Transverse colon (tissue), 4 donors: ENCODE measurements at regions not wholly inside any gene's neighbourhood (a gene's known extent, or its start where the extent isn't known, plus 50 kb on each side); places are given as distances from the start of the nearest gene placed in this dataset.
A peak's percentile ranks its signal among the peaks of the same experiment; 100 is the strongest.

Source experiments
- DNase-seq: peaks from one replicate; pipeline ENCODE4 v3.0.0-alpha.2; 2019
- H3K27ac ChIP-seq, 4 donors: fragments of 200-600 bp; sonication (generic); 2 replicates each; pipeline ENCODE4 v1.5.1; 2016 to 2018; ENCODE audit warnings: inconsistent platforms in 4 of 4
- H3K27me3 ChIP-seq: fragments of 200-600 bp; sonication (generic); 2 replicates; pipeline ENCODE4 v1.5.1; 2017; ENCODE audit warnings: inconsistent platforms
- H3K36me3 ChIP-seq, 4 donors: fragments of 200-600 bp; sonication (generic); 2 replicates each; pipeline ENCODE4 v1.5.1; 2017 to 2019; ENCODE audit warnings: inconsistent platforms in 4 of 4
- H3K4me1 ChIP-seq, 4 donors: fragments of 200-600 bp; sonication (generic); 2 replicates each; pipeline ENCODE4 v1.5.1; 2017 to 2020; ENCODE audit warnings: inconsistent platforms in 4 of 4
- H3K4me3 ChIP-seq, 4 donors: fragments of 200-600 bp; sonication (generic); 1 replicate in 1 of 4; 2 replicates in 3 of 4; pipeline versions ENCODE4 v1.5.1 to v1.6.1; 2017 to 2019; ENCODE audit warnings: inconsistent platforms in 4 of 4
- H3K9me3 ChIP-seq, 2 donors: fragments of 200-600 bp; sonication (generic); 2 replicates each; pipeline ENCODE4 v1.5.1; 2017 to 2019; ENCODE audit warnings: inconsistent platforms in 2 of 2
- CTCF ChIP-seq, 5 experiments: fragments of 200-600 bp in 3 of 5; fragments of 450-650 bp in 2 of 5; sonication (generic) in 3 of 5; IDR thresholded peaks; 1 replicate in 2 of 5; 2 replicates in 3 of 5; pipeline ENCODE4 v1.5.1; 2016 to 2017; ENCODE audit warnings: antibody characterized with exemption in 5 of 5, inconsistent platforms in 3 of 5, mild to moderate bottlenecking in 2 of 5, moderate library complexity in 1 of 5
- EP300 ChIP-seq: sonication (generic); formaldehyde crosslinking; IDR thresholded peaks from one replicate; pipeline ENCODE4 v1.6.1; 2017; ENCODE audit warnings: antibody characterized with exemption, low read depth
- POLR2A ChIP-seq: fragments of 450-650 bp; IDR thresholded peaks from one replicate; pipeline ENCODE4 v1.6.1; 2016; ENCODE audit warnings: antibody characterized with exemption, mild to moderate bottlenecking, moderate library complexity
- POLR2AphosphoS5 ChIP-seq, 3 donors: sonication (generic); formaldehyde crosslinking; IDR thresholded peaks; one replicate each; pipeline ENCODE4 v1.6.1; 2016; ENCODE audit warnings: antibody characterized with exemption in 3 of 3
- WGBS, 2 donors: methylation state at CpG; one replicate each; pipeline ENCODE4 v1.1.5; 2018; ENCODE audit warnings: low coverage in 1 of 2; 5-methylcytosine and 5-hydroxymethylcytosine counted together
- in situ Hi-C, 4 donors: fragments of 200-750 bp; cut with MboI; loops; one replicate each; pipeline versions ENCODE4 v1.15.0 to v1.15.1; 2017; ENCODE audit warnings: low sequenced_read_pairs in 3 of 4, low pct_ligation_motif_present in 1 of 4, low pct_unique_long_range_greater_than_20kb in 1 of 4
- intact Hi-C: fragments of 100-400 bp; cut with DNase I; formaldehyde crosslinking; loops from one replicate; pipeline ENCODE4 v1.15.1; 2023; ENCODE audit warnings: low total_unique reads

DNA sequence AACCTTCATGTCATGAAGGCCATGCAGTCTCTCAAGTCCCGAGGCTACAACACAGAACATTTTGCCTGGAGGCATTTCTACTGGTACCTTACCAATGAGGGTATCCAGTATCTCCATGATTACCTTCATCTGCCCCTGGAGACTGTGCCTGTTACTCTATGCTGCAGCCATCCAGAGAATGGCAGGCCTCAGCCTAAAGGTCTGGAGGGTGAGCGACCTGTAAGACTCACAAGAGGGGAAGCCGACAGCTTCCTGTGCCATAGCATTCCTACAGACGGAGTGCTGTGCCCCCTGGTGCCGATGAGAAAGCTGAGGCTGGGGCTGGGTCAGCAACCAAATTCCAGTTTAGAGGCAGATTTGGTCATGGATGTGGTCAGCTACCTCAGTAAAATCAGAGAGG is 51.3 kb upstream of the CADPS start:
- Histone ChIP-seq H3K27ac (no peak overlapping the region), H3K4me1 (peaks cover 0 to 16% (median 9%) of the 10 kb centered on the region in 4 donors), H3K27me3 (no peaks in the 10 kb centered on the region), H3K4me3 (no peak overlapping the region), H3K9me3 (no peaks in the 10 kb centered on the region), H3K36me3 (no peaks in the 10 kb centered on the region)
- no peak for TF ChIP-seq POLR2AphosphoS5 (IDR thresholded peaks at IDR 0.05)
- no peak for TF ChIP-seq EP300
- no peak for TF ChIP-seq CTCF (IDR thresholded peaks at IDR 0.05)
- TF ChIP-seq POLR2A, result no peak
- in situ Hi-C loops (no loop called here), intact Hi-C loops (no loop called here)
- DNase-seq, result no peak
- 60% methylated on average over 5 of the region's 5 CpGs; no CpG with 5 or more reads in 1 of the 2 donors for WGBS, 2 donors

DNA sequence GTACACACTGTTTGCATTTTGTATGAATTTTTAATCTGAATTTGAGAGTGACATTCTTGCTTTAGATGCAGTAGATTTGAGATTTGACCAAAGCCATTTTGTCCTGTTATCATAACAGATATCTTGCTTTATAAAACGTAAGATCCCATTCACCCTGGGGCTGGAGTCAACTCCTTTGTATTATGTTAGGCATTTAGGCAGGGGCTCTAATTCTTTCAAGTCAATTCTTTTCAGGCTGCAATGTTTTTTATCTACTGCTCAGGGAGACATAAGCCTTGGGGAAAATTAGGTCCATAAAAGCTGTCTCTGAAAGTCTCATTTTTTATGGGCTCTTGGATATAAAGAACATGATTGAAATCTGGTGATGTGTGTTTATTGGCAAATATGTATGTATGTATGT is 53.0 kb upstream of the CADPS start:
- H3K36me3 ChIP-seq, result no peaks in the 10 kb centered on the region
- H3K4me3 ChIP-seq, result no peak overlapping the region
- no peaks in the 10 kb centered on the region for H3K27me3 ChIP-seq
- no peak for TF ChIP-seq EP300
- in situ Hi-C loops (no loop called here), intact Hi-C loops (no loop called here)
- WGBS, 2 donors, result 64 to 71% methylated on average over 1 of the region's 1 CpG
- peaks cover 0 to 11% (median 4%) of the 10 kb centered on the region in 4 donors for H3K4me1 ChIP-seq
- H3K9me3 ChIP-seq, result no peaks in the 10 kb centered on the region
- DNase-seq, result no peak
- no peak overlapping the region for H3K27ac ChIP-seq

- Histone ChIP-seq H3K27me3 (no peaks in the 10 kb centered on the region), H3K27ac (no peak overlapping the region), H3K4me1 (peaks cover 0 to 8% (median 0%) of the 10 kb centered on the region in 4 donors), H3K9me3 (no peaks in the 10 kb centered on the region), H3K4me3 (no peak overlapping the region), H3K36me3 (no peaks in the 10 kb centered on the region)
- intact Hi-C loops (no loop called here), in situ Hi-C loops (no loop called here)
- TF ChIP-seq EP300, result no peak
- no peak for TF ChIP-seq POLR2A
- TF ChIP-seq CTCF (IDR thresholded peaks at IDR 0.05), result no peak
- no peak for TF ChIP-seq POLR2AphosphoS5 (IDR thresholded peaks at IDR 0.05)
- DNase-seq, result no peak
Observed at GRCh38 chr3:62929771-62930170, 54.6 kb upstream of the CADPS start.

DNA sequence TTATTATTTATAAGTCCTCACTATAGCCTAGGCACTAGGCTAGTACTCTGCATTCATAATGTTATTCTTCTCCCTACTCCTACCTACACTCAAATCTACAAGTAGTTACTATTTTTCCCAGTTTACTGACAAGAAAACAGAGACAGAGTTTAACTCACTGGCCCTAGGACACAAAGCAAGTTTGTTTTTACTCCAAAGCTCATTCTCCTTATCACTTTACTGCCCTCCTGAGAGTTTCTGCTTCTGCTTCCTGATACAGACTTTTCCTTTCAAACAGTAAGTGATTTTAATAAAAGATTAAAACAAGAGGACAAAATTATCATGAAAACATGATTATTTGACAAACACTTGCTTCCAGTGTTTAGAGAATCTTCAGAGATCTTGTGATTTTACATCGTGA is 60.6 kb upstream of the CADPS start:
- intact Hi-C loops, result no loop called here
- no peak for TF ChIP-seq POLR2A
- no peak for TF ChIP-seq POLR2AphosphoS5 (IDR thresholded peaks at IDR 0.05)
- TF ChIP-seq CTCF (IDR thresholded peaks at IDR 0.05), result no peak
- TF ChIP-seq EP300, result no peak
- peaks cover 0 to 53% (median 37%) of the 10 kb centered on the region in 4 donors for H3K4me1 ChIP-seq
- WGBS, 2 donors, result 14 to 46% methylated on average over 1 of the region's 1 CpG
- H3K36me3 ChIP-seq, result no peaks in the 10 kb centered on the region
- H3K27ac ChIP-seq, result peak overlapping the region; percentile 39 to 68 (median 54)
- no peak for DNase-seq
- in situ Hi-C loops, result no loop called here
- no peaks in the 10 kb centered on the region for H3K27me3 ChIP-seq
- H3K9me3 ChIP-seq, result no peaks in the 10 kb centered on the region
- no peak overlapping the region for H3K4me3 ChIP-seq

DNA sequence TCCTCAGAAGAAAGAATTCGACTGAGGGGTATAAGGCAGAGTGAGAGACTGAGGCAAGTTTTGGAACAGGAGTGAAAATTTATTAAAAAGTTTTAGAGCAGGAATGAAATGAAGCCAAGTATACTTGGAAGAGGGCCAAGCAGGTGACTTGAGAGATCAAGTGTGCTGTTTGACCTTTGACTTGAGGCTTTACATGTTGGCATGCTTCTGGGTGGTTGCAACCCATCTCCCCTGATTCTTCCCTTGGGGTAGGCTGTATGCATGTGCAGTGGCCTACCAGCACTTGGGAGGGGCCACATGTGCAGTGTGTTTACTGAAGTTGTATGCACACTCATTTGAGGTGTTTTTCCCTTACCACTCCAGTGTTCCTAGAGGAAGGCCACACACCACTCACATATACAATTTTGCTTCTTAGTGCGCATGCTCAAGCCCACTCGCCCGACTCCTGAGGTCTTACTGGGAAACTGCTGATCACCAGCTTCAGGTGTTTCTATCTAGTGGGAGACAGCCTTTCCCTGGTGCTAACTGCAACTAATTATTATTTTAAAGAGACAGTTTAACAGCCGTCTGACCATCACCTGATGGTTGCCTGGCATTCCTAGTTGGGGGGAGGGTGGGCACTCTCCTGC is 61.5 kb upstream of the CADPS start:
- Histone ChIP-seq H3K9me3 (no peaks in the 10 kb centered on the region), H3K4me1 (peaks cover 0 to 53% (median 37%) of the 10 kb centered on the region in 4 donors), H3K36me3 (no peaks in the 10 kb centered on the region), H3K27me3 (no peaks in the 10 kb centered on the region), H3K4me3 (no peak overlapping the region), H3K27ac (peak overlapping the region; percentile 39 to 68 (median 54))
- TF ChIP-seq POLR2A (no peak), POLR2AphosphoS5 (IDR thresholded peaks at IDR 0.05) (no peak), EP300 (no peak), CTCF (IDR thresholded peaks at IDR 0.05) (no peak)
- intact Hi-C loops (no loop called here), in situ Hi-C loops (no loop called here)
- 74% methylated on average over 4 to 5 of the region's 5 CpGs for WGBS, 2 donors
- DNase-seq, result peak; percentile 17
